LHCN-M2 (cell line): ENCODE measurements at regions not wholly inside any gene's neighbourhood (a gene's known extent, or its start where the extent isn't known, plus 50 kb on each side); places are given as distances from the start of the nearest gene placed in this dataset.
A peak's percentile ranks its signal among the peaks of the same experiment; 100 is the strongest.
"Not testable (repeated sequence)": the region's sequence is repeated elsewhere in the genome, so short reads cannot be mapped to it uniquely, and the experiment has no call there.

Experiments
- DNase-seq: peaks from one replicate; pipeline ENCODE4 v3.0.0-alpha.2; 2012; ENCODE audit warnings: low read depth

GRCh38 chr15:92821491-92822116 is 78.5 kb upstream of the CHD2 start:
- no peak for DNase-seq

DNA sequence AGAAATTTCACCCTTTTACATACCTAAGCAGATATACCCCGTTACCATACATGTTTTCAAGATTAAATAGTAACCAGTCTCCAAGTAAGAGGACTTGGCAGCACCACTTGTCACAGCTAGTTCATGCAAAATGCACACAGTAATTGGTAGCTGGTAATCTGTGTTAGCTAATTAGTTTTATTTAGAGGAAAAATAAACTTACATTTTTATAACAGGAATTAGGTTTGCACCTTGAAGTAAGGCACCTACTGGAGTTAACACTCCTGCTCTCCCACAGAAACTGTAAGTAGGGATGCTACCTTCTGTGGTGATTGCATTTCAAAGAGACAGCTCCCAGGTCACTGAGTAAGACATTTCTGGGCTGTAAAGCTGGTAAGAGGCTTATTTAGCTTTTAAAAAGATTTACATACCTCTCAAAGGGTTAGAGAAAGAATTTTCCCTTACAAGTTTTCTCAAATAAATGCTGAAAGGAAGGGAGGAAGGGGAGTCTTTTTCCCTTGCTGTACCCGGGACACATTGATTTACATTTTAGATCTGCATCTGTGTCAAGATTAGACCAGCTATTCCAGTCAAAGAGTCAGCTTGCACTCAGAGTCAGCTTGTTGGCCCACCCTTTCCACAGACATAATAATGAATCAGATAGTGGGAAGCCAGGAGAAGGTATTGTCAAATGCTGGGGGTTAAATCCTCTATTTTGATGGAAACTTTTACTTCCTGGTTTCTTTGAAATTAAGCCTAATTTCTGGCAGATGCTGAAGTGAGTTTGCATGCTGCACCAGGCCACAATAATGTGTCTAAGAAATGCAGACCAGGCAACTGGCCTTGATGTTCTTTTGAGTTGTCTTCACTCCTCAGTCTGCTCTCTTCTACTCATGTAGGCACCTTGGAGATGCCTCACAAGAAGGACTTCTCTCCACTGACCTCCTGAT is 77.6 kb upstream of the CHD2 start:
- no peak for DNase-seq

DNA sequence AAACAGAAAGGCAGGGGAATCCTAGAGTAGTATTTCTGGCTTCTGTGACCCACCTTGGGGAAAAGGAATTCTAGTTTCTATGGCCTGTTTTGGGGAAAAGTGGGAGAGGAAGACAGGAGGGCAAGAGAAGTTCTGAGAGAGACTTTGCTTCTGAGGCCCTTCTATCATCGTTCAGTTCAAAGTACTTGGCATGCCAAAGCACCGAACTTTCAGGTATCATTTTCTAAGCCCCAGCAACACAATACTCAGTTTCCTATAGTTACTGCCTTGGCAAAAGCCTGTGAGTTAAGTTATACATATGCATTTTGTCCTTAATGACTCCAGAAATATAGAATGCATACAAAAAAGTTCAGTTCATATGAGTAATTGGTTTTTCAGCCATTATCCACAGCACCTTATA is 74.1 kb upstream of the CHD2 start:
- no peak for DNase-seq

DNA sequence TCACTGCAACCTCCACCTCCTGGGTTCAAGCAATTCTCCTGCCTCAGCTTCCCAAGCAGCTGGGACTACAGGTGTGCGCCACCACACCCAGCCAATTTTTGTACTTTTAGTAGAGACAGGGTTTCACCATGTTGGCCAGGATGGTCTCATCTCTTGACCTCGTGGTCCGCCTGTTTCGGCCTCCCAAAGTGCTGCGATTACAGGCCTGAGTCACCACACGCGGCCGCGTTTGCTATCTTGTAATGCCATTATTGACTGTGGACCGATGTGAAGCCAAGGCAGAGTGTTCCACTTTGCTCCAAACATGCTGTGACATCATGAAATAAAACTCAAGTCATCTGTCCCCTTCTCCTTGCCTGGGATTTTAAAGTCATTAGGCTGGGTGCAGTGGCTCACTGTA is 72.1 kb upstream of the CHD2 start:
- not testable (repeated sequence) for DNase-seq

DNA sequence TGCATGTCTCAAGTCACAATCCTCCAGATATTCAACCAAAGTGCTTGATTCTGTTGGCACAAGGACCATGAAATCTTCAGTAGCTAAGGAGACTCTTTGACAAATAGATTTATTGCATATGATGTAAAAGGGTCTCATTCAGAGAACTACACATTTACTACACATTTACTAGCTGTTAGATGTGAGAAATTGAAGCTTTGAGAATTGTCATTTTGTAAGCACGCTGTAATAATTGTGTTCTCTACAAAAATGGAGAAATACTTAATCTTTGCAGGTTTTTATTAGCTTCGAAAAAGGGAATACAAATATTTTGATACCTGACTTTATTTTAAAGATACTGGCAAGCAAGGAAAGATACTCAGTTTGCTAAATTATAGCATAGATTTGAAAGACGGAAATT is 70.2 kb upstream of the CHD2 start:
- DNase-seq = no peak

GRCh38 chr15:92831336-92831654 is 68.8 kb upstream of the CHD2 start:
- no peak for DNase-seq

DNA sequence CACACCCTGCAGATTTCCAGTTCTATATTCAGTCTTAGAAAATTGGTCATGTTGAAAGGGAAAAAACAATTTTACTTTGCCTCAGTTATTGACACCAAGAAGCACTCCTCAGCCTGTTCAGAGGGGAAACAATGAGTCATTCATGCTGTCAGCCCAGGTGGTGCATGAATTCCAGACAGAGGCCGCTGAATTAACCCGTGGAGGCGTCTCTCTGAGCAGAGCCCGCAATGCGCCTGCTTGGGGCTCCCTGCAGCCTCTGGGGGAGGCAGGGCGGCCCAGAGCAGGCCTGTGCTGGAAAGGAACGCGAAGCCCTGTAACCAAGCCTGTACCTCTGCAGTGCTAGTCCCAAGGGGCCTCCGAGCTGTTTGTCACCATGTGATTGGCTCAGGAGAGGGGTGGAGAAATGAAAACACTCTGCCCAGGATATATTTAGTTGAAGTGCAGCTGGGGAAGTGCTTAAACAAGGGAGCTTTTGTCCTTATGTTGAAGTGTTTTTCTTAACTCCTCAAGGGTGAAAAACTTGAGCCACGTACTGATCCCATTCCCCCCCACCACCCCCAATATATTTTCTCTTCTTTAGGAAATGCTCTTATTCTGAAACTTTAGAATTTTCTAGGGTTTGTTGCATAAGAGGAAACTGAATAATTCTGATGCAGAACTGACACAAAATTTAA is 68.3 kb upstream of the CHD2 start:
- peak; percentile 98 for DNase-seq

DNA sequence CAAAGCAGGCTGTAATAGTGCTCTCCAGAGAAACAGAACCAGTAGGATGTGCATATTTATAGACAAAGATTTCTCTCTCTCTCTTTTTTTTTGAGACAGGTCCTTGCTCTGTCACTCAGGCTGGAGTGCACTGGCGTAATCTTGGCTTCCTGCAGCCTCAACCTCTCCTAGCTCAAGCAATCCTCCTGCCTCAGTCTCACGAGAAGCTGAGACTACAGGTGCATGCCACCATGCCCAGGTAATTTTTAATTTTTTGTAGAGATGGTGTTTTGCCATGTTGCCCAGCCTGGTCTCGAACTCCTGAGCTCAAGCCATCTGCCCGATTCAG is 67.1 kb upstream of the CHD2 start:
- DNase-seq = no peak

- DNase-seq = no peak
These were observed 66.4 kb upstream of the CHD2 start for GRCh38 chr15:92833493-92834271.

- DNase-seq = peak; percentile 60
These were observed 60.4 kb upstream of the CHD2 start for GRCh38 chr15:92839696-92840095.

DNA sequence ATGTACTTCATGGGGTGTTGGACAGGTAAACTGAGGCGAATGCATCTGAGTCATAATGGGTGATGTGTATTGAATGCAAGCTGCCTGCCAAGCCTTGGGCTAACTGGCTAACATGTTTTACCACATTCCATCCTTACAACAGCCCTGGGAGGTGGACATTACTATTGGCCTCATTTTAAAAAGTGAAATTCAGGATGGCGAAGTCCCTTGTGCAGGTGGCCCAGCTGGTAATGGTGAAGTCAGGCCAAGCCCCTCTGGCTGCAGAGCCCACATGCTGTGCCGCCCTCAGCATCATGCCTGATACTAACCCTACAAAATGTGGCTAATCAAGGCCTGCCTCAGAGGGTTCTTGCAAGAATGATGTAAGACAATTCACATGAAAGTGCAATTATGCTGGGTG is 60.0 kb upstream of the CHD2 start:
- DNase-seq = peak; percentile 21

GRCh38 chr15:92843326-92843725 is 56.8 kb upstream of the CHD2 start:
- no peak for DNase-seq

DNA sequence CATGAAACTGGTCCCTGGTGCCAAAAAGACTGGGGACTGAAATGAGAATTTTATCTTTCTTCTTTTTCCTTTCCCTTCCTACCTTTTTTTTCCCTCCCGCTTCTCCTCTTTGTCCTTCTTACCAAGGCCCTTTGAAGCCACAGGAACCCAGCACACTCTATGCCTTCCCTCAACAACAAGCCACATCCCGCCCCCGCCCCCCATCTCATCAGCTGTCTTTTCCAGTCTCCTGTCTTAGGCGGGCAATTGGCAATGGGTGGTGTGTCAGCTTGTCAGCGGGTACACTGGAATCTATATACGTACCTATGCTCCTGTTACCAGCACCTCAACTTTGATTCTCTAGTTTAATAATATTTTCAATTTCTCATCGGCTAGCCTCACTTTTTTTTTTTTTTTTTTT is 56.3 kb upstream of the CHD2 start:
- peak; percentile 86 for DNase-seq

DNA sequence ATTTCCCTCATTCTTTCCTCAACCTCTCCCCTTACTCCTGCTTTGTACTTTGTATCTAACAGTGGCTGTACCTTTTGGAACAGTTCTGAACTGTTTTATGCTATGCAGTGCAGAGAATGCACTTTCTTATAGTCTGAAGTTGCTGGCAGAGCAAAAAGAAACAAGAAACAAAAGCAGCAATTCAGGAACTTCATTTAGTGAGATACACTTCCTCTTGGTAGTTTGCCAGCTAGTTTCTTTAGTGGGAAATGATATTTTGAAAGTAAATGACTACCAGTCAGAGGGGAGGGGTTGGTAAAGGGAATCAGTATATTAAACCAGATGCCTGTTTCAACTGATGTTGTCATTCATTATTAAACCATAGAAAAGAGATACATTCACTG is 55.0 kb upstream of the CHD2 start:
- DNase-seq = peak; percentile 71

DNA sequence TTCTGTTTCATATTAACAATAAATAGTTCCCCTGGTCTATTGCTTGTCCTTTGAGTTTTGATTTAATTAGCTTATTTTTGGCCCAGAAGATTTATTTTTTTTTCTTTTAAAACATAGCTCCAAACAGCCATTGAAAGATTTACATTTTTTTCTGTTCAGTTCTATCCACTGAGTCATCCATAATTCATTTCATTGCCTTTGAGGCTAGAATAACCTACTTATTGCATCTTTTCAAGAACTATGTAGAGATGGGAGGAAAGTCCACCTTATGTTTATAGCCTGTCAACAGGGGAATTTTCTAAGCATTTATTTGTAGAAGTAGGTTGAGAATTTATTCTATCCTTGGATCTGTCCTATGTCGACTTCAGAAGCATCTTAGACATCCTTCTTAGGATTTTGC is 53.4 kb upstream of the CHD2 start:
- DNase-seq = no peak

GRCh38 chr15:92847841-92848240 is 52.3 kb upstream of the CHD2 start:
- no peak for DNase-seq

DNA sequence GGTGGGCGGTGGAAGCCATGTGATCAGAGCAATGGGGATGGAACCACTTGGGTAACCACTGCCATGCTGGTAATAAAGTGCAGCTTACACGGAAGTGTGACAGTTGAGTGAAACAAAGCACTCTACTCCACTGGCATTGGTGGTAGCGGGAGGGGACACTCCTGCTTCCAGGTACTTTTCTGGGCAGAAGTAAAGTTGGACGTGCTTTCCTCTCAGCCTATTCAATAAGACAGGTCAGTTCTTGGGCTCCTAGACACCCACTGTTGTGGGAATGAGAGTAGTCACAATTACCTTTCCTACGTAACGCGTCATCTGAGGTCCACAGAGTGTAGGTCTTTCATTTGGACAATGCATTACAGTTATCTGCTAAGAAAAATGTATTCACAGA is 51.7 kb upstream of the CHD2 start:
- no peak for DNase-seq

- peak; percentile 17 for DNase-seq
These were observed 51.1 kb upstream of the CHD2 start for GRCh38 chr15:92848852-92849598.

DNA sequence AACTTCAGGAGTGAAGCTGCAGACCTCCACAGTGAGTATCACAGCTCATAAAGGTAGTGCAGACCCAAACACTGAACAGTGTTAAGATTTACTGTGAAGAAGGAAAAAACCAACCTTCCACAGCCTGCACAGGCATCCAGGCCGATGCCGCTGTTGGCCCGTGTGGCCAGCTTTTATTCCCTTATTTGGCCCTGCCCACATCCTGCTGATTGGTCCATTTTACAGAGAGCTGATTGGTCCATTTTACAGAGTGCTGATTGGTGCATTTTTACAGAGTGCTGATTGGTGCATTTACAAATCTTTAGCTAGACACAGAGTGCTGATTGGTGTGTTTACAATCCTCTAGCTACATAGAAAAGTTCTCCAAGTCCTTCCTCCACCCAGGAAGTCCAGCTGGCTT is 49.9 kb upstream of the CHD2 start:
- not testable (repeated sequence) for DNase-seq
